ENCODE measurements at regions not wholly inside any gene's neighbourhood (a gene's known extent, or its start where the extent isn't known, plus 50 kb on each side); places are given as distances from the start of the nearest gene placed in this dataset.

- DNase-seq = no peak
These were observed 305.0 kb downstream of the BUD13 start for GRCh38 chr11:116467823-116468222.

- no peak for DNase-seq
These were observed 306.0 kb downstream of the BUD13 start for GRCh38 chr11:116466801-116467200.

GRCh38 chr11:116466191-116466590 is 306.6 kb downstream of the BUD13 start:
- no peak for DNase-seq

GRCh38 chr11:116465056-116465455 is 307.7 kb downstream of the BUD13 start:
- no peak for DNase-seq

GRCh38 chr11:116461789-116462188 is 311.0 kb downstream of the BUD13 start:
- no peak for DNase-seq

GRCh38 chr11:116460156-116460920 is 312.4 kb downstream of the BUD13 start:
- DNase-seq = no peak

- no peak for DNase-seq
These were observed 313.4 kb downstream of the BUD13 start for GRCh38 chr11:116459185-116460045.

GRCh38 chr11:116458546-116458945 is 314.2 kb downstream of the BUD13 start:
- no peak for DNase-seq

- DNase-seq = no peak
These were observed 315.3 kb downstream of the BUD13 start for GRCh38 chr11:116457336-116458007.

GRCh38 chr11:116454951-116455350 is 317.8 kb downstream of the BUD13 start:
- DNase-seq = no peak

GRCh38 chr11:116454020-116454645 is 318.7 kb downstream of the BUD13 start:
- peak; percentile 32 for DNase-seq

GRCh38 chr11:116452461-116452860 is 320.3 kb downstream of the BUD13 start:
- DNase-seq = no peak

- DNase-seq = no peak
These were observed 323.3 kb downstream of the BUD13 start for GRCh38 chr11:116449522-116449921.

- DNase-seq = no peak
These were observed 326.5 kb downstream of the BUD13 start for GRCh38 chr11:116446048-116446941.

- no peak for DNase-seq
These were observed 327.4 kb downstream of the BUD13 start for GRCh38 chr11:116445108-116446047.

- no peak for DNase-seq
These were observed 330.5 kb downstream of the BUD13 start for GRCh38 chr11:116442238-116442752.

- no peak for DNase-seq
These were observed 333.5 kb downstream of the BUD13 start for GRCh38 chr11:116439361-116439677.

GRCh38 chr11:116438651-116439360 is 334.0 kb downstream of the BUD13 start:
- DNase-seq = no peak

- no peak for DNase-seq
These were observed 337.8 kb downstream of the BUD13 start for GRCh38 chr11:116434986-116435385.

- DNase-seq = no peak
These were observed 340.5 kb downstream of the BUD13 start for GRCh38 chr11:116432301-116432700.

Data from inflammatory macrophage treated with lipopolysaccharide for 4 hours (primary cell).